Stimulated activated CD8-positive, alpha-beta memory T cell treated with anti-CD3 and anti-CD28 coated beads, Interleukin-15, amount 100 ng/mL, for 1 hour (primary cell): ENCODE measurements at regions not wholly inside any gene's neighbourhood (a gene's known extent, or its start where the extent isn't known, plus 50 kb on each side); places are given as distances from the start of the nearest gene placed in this dataset.
"Not testable (repeated sequence)": the region's sequence is repeated elsewhere in the genome, so short reads cannot be mapped to it uniquely, and the experiment has no call there.

ENCODE experiments used
- DNase-seq: peaks from one replicate; pipeline ENCODE4 v3.0.0-alpha.2; 2020; ENCODE audit warnings: low read depth

GRCh38 chr9:106109706-106110105 is 415.4 kb downstream of the TMEM38B start:
- not testable (repeated sequence) for DNase-seq

DNA sequence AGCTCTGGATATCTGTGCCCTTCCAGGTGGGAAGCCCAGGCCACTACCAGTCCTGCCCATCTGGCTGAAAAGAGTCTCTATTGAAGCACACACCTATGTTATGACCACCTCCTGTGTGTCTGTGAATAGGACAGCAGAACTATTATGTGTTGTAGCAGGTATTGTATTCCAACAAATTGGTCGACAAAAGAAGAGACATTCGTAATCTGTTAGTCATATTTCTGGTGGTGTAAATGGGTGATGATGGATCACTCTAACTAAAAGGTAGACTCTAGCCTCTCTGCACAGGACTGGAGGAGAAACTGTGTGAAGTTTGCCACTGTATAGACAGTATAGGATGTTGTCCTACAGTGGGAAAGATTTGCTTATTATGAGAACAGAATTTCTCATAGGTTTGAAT is 416.1 kb downstream of the TMEM38B start:
- no peak for DNase-seq

- no peak for DNase-seq
Measured at GRCh38 chr9:106111039-106111730, 416.8 kb downstream of the TMEM38B start.

GRCh38 chr9:106112935-106113334 is 418.6 kb downstream of the TMEM38B start:
- no peak for DNase-seq

- DNase-seq = no peak
Measured at GRCh38 chr9:106119176-106119575, 424.8 kb downstream of the TMEM38B start.

DNA sequence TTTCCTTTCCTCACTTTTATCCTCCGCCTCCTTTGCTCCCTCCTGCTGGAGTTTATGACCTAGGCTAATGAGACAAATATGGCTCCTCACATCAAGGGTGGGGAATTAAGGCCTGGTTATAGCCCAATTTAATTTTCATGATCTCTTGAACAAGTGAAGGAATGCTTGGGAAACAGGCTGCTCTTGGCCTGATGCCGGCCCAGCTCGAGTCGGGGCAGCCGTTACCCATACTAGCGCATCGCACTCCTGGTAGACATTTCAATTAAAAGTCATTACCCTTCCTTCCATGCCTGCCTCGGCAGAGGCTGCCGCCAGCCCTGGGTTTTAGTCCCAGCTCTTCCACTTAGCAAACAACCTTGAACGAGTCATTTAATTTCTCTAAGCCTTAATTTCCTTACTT is 425.7 kb downstream of the TMEM38B start:
- no peak for DNase-seq

- no peak for DNase-seq
Measured at GRCh38 chr9:106127776-106128175, 433.4 kb downstream of the TMEM38B start.

GRCh38 chr9:106130374-106130773 is 436.0 kb downstream of the TMEM38B start:
- no peak for DNase-seq

GRCh38 chr9:106143781-106144180 is 449.4 kb downstream of the TMEM38B start:
- DNase-seq = no peak

GRCh38 chr9:106146066-106146840 is 451.9 kb downstream of the TMEM38B start:
- DNase-seq = no peak

- DNase-seq = no peak
Measured at GRCh38 chr9:106146886-106147285, 452.5 kb downstream of the TMEM38B start.

DNA sequence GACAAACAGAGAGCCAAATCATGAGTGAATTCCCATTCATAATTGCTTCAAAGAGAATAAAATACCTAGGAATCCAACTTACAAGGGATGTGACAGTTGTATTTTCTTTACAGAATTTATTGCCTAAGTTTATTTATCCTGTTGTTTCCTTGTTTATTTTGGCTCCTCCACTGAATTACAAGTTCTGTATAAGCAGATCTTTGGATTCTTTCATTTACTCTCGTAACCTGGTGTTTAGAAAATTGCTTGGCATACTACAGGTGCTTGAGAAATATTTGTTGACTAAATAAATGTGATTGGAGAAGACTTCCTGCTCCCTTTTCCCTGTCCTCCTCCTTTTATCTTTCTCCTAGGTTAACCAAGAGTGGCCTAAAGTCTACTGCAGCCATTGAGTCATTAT is 455.6 kb downstream of the TMEM38B start:
- no peak for DNase-seq

- no peak for DNase-seq
Measured at GRCh38 chr9:106156465-106156864, 462.1 kb downstream of the TMEM38B start.

DNA sequence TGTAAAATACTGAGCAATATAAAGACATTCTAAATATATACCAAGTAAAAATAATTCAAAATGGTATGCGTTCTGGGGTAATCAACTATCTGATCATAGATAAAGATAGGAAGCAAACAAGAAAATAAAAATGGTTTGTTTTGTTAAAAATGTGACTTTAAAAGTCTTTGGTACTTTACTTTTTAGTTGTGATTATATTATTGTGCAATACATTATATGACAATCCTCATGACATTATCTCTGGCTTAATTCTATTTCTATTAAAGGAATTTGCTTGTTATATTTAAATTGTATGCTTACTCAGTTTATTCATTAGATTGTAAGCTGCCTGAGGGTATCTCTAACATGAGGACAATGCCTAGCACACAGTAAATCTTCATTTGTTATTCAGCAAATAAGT is 477.9 kb downstream of the TMEM38B start:
- no peak for DNase-seq

DNA sequence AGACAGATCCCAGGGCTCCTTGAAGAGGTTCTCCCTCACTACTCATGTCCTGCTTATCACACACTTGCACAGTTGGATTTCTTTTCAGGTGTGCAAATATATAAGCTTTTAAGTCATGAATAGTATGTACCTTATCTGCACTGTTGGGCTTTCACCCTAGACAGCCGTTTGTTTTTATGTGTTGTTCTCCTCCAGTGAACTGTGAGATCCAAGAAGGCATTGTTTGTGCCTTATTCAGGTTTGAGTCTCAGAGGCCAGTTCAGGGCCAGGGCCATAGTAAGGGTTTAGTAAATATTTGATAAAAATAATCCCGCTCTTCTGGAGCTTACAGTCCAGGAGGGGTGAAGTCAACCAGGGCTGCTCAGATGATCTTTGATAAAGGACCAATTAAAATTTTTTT is 480.0 kb downstream of the TMEM38B start:
- DNase-seq = no peak

DNA sequence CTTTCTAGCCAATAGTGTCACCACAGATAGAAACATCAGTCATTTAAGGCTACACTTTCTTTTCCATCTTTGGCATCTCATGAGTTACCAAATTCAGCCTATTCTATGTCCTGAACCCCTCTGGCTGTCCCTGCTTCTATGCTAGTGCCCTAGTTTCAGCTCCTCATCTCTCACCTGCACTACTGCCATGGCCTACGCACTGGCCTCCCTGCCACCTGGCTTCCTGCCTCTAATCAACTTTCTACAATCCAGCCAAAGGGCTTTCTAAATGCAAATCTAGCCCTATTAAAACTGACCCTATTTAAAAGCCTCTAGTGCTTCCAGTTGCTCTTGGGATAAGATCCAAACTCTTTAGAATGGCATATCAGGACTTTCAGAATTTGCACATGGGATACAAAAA is 482.9 kb downstream of the TMEM38B start:
- DNase-seq = no peak

- DNase-seq = no peak
Measured at GRCh38 chr9:106179191-106179590, 484.9 kb downstream of the TMEM38B start.

GRCh38 chr9:106203815-106204516 is 509.6 kb downstream of the TMEM38B start:
- DNase-seq = not testable (repeated sequence)

DNA sequence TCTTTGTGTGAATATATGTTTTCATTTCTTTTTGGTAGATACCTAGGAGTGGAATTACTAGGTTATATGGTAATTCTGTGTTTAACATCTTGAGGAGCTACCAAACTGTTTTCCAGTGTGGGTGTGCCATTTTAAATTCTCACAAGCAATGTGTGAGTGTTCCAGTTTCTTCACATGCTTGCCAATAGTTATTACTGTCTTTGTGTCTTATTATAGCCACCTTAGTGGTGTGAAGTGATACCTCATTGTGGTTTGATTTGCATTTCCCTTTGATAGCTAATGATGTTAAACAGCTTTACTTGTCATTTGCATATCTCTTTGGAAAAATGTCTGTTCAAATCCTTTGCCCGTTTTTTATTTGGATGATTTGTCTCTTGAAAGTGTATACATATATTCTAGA is 513.0 kb downstream of the TMEM38B start:
- DNase-seq = no peak

GRCh38 chr9:106218427-106218826 is 524.1 kb downstream of the TMEM38B start:
- no peak for DNase-seq

- DNase-seq = no peak
Measured at GRCh38 chr9:106218854-106219253, 524.5 kb downstream of the TMEM38B start.

DNA sequence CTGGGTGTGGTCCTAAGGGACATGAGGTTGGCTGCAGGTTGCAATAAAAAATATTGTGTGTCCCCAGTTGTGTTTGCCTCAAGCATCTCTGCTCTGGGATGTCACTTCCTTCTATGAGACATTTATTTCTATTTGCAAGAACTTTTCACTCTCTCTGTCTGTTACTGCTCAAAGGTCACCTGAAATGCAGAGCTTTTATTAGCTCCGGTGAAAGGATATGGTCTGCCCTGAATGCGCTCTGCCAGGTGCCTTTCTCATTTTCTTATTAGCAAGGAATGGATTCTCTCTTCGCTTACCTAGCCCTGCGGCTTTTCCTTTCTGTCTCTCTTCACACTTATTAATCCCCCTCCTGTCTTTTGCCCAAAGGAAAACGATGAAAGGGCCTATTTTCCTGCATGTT is 526.1 kb downstream of the TMEM38B start:
- DNase-seq = no peak

DNA sequence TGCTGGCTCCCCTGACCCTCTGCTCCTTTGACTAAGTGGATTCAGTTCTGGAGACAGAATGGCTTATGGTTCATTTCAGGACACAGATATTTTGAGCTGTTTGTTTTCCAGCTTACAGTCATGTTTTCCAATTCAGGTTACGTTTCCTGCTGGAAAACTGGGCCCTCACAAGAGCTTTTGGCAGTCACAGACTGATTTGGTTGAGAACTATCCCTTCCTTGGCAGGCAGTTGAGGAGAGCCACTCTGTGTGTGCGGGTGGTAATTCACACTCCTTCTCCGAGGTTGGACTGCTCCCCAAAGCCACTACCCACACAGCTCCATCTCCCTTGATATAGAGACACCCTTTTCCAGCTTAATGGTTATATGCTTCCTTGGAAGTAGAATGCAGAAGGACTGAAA is 534.5 kb downstream of the TMEM38B start:
- DNase-seq = no peak
